ENCODE measurements at regions not wholly inside any gene's neighbourhood (a gene's known extent, or its start where the extent isn't known, plus 50 kb on each side); places are given as distances from the start of the nearest gene placed in this dataset.
"Not testable (repeated sequence)": the region's sequence is repeated elsewhere in the genome, so short reads cannot be mapped to it uniquely, and the experiment has no call there.

- intact Hi-C loops (cut with DNase I; ENCODE audit: low total_unique reads) (no loop called here), in situ Hi-C loops (cut with MboI; ENCODE audit: low pct_ligation_motif_present in 1 of 4, low pct_unique_long_range_greater_than_20kb in 1 of 4, low sequenced_read_pairs in 3 of 4) (no loop called here)
- TF ChIP-seq POLR2A (IDR thresholded peaks at IDR 0.05), result no peak
- TF ChIP-seq POLR2AphosphoS5 (IDR thresholded peaks at IDR 0.05), result no peak
- TF ChIP-seq EP300 (IDR thresholded peaks at IDR 0.05; ENCODE audit: low read depth), result no peak
- H3K36me3 ChIP-seq, result no peaks in the 10 kb centered on the region
- DNase-seq, result no peak
- H3K9me3 ChIP-seq, result no peaks in the 10 kb centered on the region
- H3K27me3 ChIP-seq, result no peaks in the 10 kb centered on the region
- WGBS, 2 donors (ENCODE audit: low coverage in 1 of 2), result 90 to 96% methylated on average over 3 to 5 of the region's 5 CpGs
- H3K27ac ChIP-seq, result no peak overlapping the region
- no peaks in the 10 kb centered on the region for H3K4me1 ChIP-seq
- H3K4me3 ChIP-seq, result no peak overlapping the region
Measured at GRCh38 chr1:88341447-88341846, 342.6 kb upstream of the PKN2 start.

GRCh38 chr1:88342081-88342480 lies 342.0 kb upstream of the PKN2 start:
- H3K4me3 ChIP-seq; DNase-seq; H3K9me3 ChIP-seq; in situ Hi-C loops (cut with MboI; ENCODE audit: low pct_ligation_motif_present in 1 of 4, low pct_unique_long_range_greater_than_20kb in 1 of 4, low sequenced_read_pairs in 3 of 4); H3K4me1 ChIP-seq; H3K27ac ChIP-seq; H3K27me3 ChIP-seq; H3K36me3 ChIP-seq; intact Hi-C loops (cut with DNase I; ENCODE audit: low total_unique reads): not testable (repeated sequence)
- 94% methylated on average over 13 of the region's 16 CpGs; no CpG with 5 or more reads in 1 of the 2 donors for WGBS, 2 donors (ENCODE audit: low coverage in 1 of 2)

GRCh38 chr1:88350648-88351047 lies 333.4 kb upstream of the PKN2 start:
- TF ChIP-seq POLR2A (IDR thresholded peaks at IDR 0.05), result no peak
- TF ChIP-seq CTCF (IDR thresholded peaks at IDR 0.05), result no peak
- TF ChIP-seq POLR2AphosphoS5 (IDR thresholded peaks at IDR 0.05), result no peak
- TF ChIP-seq EP300 (IDR thresholded peaks at IDR 0.05; ENCODE audit: low read depth), result no peak
- in situ Hi-C loops (cut with MboI; ENCODE audit: low pct_ligation_motif_present in 1 of 4, low pct_unique_long_range_greater_than_20kb in 1 of 4, low sequenced_read_pairs in 3 of 4) (no loop called here), intact Hi-C loops (cut with DNase I; ENCODE audit: low total_unique reads) (no loop called here)
- H3K4me1 ChIP-seq, result no peaks in the 10 kb centered on the region
- H3K36me3 ChIP-seq, result no peaks in the 10 kb centered on the region
- no peak for DNase-seq
- H3K27me3 ChIP-seq, result no peaks in the 10 kb centered on the region
- no peaks in the 10 kb centered on the region for H3K9me3 ChIP-seq
- WGBS, 2 donors (ENCODE audit: low coverage in 1 of 2), result 88 to 91% methylated on average over 1 to 2 of the region's 2 CpGs
- H3K4me3 ChIP-seq, result no peak overlapping the region
- H3K27ac ChIP-seq, result no peak overlapping the region

- in situ Hi-C loops (cut with MboI; ENCODE audit: low pct_ligation_motif_present in 1 of 4, low pct_unique_long_range_greater_than_20kb in 1 of 4, low sequenced_read_pairs in 3 of 4) (no loop called here), intact Hi-C loops (cut with DNase I; ENCODE audit: low total_unique reads) (no loop called here)
- Histone ChIP-seq H3K27ac (no peak overlapping the region), H3K36me3 (no peaks in the 10 kb centered on the region), H3K4me1 (no peaks in the 10 kb centered on the region), H3K9me3 (no peaks in the 10 kb centered on the region), H3K27me3 (no peaks in the 10 kb centered on the region), H3K4me3 (no peak overlapping the region)
- no peak for DNase-seq
- TF ChIP-seq EP300 (IDR thresholded peaks at IDR 0.05; ENCODE audit: low read depth) (no peak), CTCF (IDR thresholded peaks at IDR 0.05) (no peak), POLR2A (IDR thresholded peaks at IDR 0.05) (no peak), POLR2AphosphoS5 (IDR thresholded peaks at IDR 0.05) (no peak)
- WGBS, 2 donors (ENCODE audit: low coverage in 1 of 2), result 33 to 35% methylated on average over 3 of the region's 3 CpGs
Measured at GRCh38 chr1:88351960-88352359, 332.1 kb upstream of the PKN2 start.

- no peak for TF ChIP-seq EP300 (IDR thresholded peaks at IDR 0.05; ENCODE audit: low read depth)
- no peak for TF ChIP-seq POLR2AphosphoS5 (IDR thresholded peaks at IDR 0.05)
- TF ChIP-seq POLR2A (IDR thresholded peaks at IDR 0.05), result no peak
- no peak for TF ChIP-seq CTCF (IDR thresholded peaks at IDR 0.05)
- intact Hi-C loops (cut with DNase I; ENCODE audit: low total_unique reads), result no loop called here
- no peak for DNase-seq
- no peaks in the 10 kb centered on the region for H3K9me3 ChIP-seq
- in situ Hi-C loops (cut with MboI; ENCODE audit: low pct_ligation_motif_present in 1 of 4, low pct_unique_long_range_greater_than_20kb in 1 of 4, low sequenced_read_pairs in 3 of 4), result no loop called here
- H3K27me3 ChIP-seq, result no peaks in the 10 kb centered on the region
- no peak overlapping the region for H3K27ac ChIP-seq
- no peaks in the 10 kb centered on the region for H3K36me3 ChIP-seq
- 54 to 65% methylated on average over 1 of the region's 1 CpG for WGBS, 2 donors (ENCODE audit: low coverage in 1 of 2)
- no peak overlapping the region for H3K4me3 ChIP-seq
- H3K4me1 ChIP-seq, result no peaks in the 10 kb centered on the region
Measured at GRCh38 chr1:88354256-88354655, 329.8 kb upstream of the PKN2 start.
